WTC11 (cell line): ENCODE measurements at regions not wholly inside any gene's neighbourhood (a gene's known extent, or its start where the extent isn't known, plus 50 kb on each side); places are given as distances from the start of the nearest gene placed in this dataset.
"Not testable (repeated sequence)": the region's sequence is repeated elsewhere in the genome, so short reads cannot be mapped to it uniquely, and the experiment has no call there.

Source experiments
- ATAC-seq: fragments of 200-7000 bp; cut with Tn5 transposase; 2 replicates; pipeline ENCODE4 v1.10.0; 2021; ENCODE audit warnings: mild to moderate bottlenecking, moderate library complexity
- CTCF ChIA-PET: fragments of 300-600 bp; sonication (Branson Sonifier 250); formaldehyde crosslinking; loops from one replicate; lab custom pipeline; 2021; ENCODE audit warnings: antibody characterized with exemption; lab: Charles Lee
- POLR2A ChIA-PET: fragments of 350-600 bp; sonication (Branson Sonifier 250); formaldehyde crosslinking; loops from one replicate; lab custom pipeline; 2021; ENCODE audit warnings: antibody characterized with exemption; lab: Charles Lee
- DNase-seq: peaks from one replicate; pipeline ENCODE4 v3.0.0; 2021; ENCODE audit warnings: low spot score
- H3K27ac Mint-ChIP-seq: 2 replicates; pipeline ENCODE4 v1.8.0; 2021; ENCODE audit warnings: mixed read lengths
- H3K27me3 Mint-ChIP-seq: 2 replicates; pipeline ENCODE4 v1.8.0; 2021; ENCODE audit warnings: low read depth, mild to moderate bottlenecking, moderate library complexity, mixed read lengths
- H3K36me3 Mint-ChIP-seq: 2 replicates; pipeline ENCODE4 v1.8.0; 2021; ENCODE audit warnings: mixed read lengths
- H3K4me1 Mint-ChIP-seq: 2 replicates; pipeline ENCODE4 v1.8.0; 2022; ENCODE audit warnings: mixed read lengths
- H3K4me3 Mint-ChIP-seq: 2 replicates; pipeline ENCODE4 v1.8.0; 2021; ENCODE audit warnings: mild to moderate bottlenecking, moderate library complexity, mixed read lengths
- H3K9me3 Mint-ChIP-seq: 2 replicates; pipeline ENCODE4 v1.8.0; 2021; ENCODE audit warnings: mixed read lengths
- E2F5 ChIP-seq: sonication (generic); formaldehyde crosslinking; IDR thresholded peaks from 2 replicates; pipeline ENCODE4 v1.8.1; 2022; ENCODE audit warnings: mild to moderate bottlenecking, moderate library complexity, missing genetic modification reagents
- FOXK1 ChIP-seq: sonication (generic); formaldehyde crosslinking; IDR thresholded peaks from 2 replicates; pipeline ENCODE4 v1.8.0; 2022; ENCODE audit warnings: mild to moderate bottlenecking, moderate library complexity, missing genetic modification reagents
- FOXP1 ChIP-seq: sonication (generic); formaldehyde crosslinking; IDR thresholded peaks from 2 replicates; pipeline ENCODE4 v1.8.0; 2022; ENCODE audit warnings: missing genetic modification reagents, mild to moderate bottlenecking, moderate library complexity, borderline replicate concordance
- FOXP4 ChIP-seq: sonication (generic); formaldehyde crosslinking; IDR thresholded peaks from 2 replicates; pipeline ENCODE4 v1.8.0; 2022; ENCODE audit warnings: mild to moderate bottlenecking, missing genetic modification reagents
- JAZF1 ChIP-seq: fragments of 250-450 bp; sonication (Bioruptor Pico); IDR thresholded peaks from 2 replicates; pipeline ENCODE4 v1.9.0; 2021; ENCODE audit warnings: moderate library complexity, mild to moderate bottlenecking, inconsistent platforms
- MAX ChIP-seq: sonication (generic); formaldehyde crosslinking; IDR thresholded peaks from 2 replicates; pipeline ENCODE4 v1.8.0; 2022; ENCODE audit warnings: mild to moderate bottlenecking, missing genetic modification reagents
- NR2C2 ChIP-seq: sonication (generic); formaldehyde crosslinking; IDR thresholded peaks from 2 replicates; pipeline ENCODE4 v1.8.0; 2022; ENCODE audit warnings: mild to moderate bottlenecking, missing genetic modification reagents
- NR3C1 ChIP-seq: sonication (generic); formaldehyde crosslinking; conservative IDR thresholded peaks from 2 replicates; pipeline ENCODE4 v1.8.1; 2023; ENCODE audit warnings: low read depth, mild to moderate bottlenecking, missing genetic modification reagents
- TEAD4 ChIP-seq: sonication (generic); formaldehyde crosslinking; IDR thresholded peaks from 2 replicates; pipeline ENCODE4 v1.8.0; 2022; ENCODE audit warnings: mild to moderate bottlenecking, missing genetic modification reagents
- USF1 ChIP-seq: sonication (generic); formaldehyde crosslinking; IDR thresholded peaks from 2 replicates; pipeline ENCODE4 v1.8.0; 2022; ENCODE audit warnings: mild to moderate bottlenecking, missing genetic modification reagents
- ZNF232 ChIP-seq: sonication (generic); formaldehyde crosslinking; IDR thresholded peaks from 2 replicates; pipeline ENCODE4 v1.8.0; 2022; ENCODE audit warnings: mild to moderate bottlenecking, missing genetic modification reagents
- ZNF416 ChIP-seq: fragments of 250-450 bp; sonication (Bioruptor Pico); IDR thresholded peaks from 2 replicates; pipeline ENCODE4 v1.9.0; 2021; ENCODE audit warnings: mild to moderate bottlenecking, inconsistent platforms
- TF ChIP-seq, protein P1 (sequence below): fragments of 250-450 bp; sonication (Bioruptor Pico); IDR thresholded peaks from 2 replicates; pipeline ENCODE4 v1.9.0; 2021; ENCODE audit warnings: mild to moderate bottlenecking
- TF ChIP-seq, protein P2 (sequence below): sonication (generic); formaldehyde crosslinking; IDR thresholded peaks from 2 replicates; pipeline ENCODE4 v1.8.1; 2023; ENCODE audit warnings: mild to moderate bottlenecking, missing genetic modification reagents, moderate library complexity
- TF ChIP-seq, protein P3 (sequence below): sonication (generic); formaldehyde crosslinking; IDR thresholded peaks from 2 replicates; pipeline ENCODE4 v1.8.1; 2022; ENCODE audit warnings: mild to moderate bottlenecking, missing genetic modification reagents, moderate library complexity, borderline replicate concordance
- TF ChIP-seq, protein P4 (sequence below): fragments of 250-450 bp; sonication (Bioruptor Pico); conservative IDR thresholded peaks from 2 replicates; pipeline ENCODE4 v1.9.0; 2021; ENCODE audit warnings: mild to moderate bottlenecking

DNA sequence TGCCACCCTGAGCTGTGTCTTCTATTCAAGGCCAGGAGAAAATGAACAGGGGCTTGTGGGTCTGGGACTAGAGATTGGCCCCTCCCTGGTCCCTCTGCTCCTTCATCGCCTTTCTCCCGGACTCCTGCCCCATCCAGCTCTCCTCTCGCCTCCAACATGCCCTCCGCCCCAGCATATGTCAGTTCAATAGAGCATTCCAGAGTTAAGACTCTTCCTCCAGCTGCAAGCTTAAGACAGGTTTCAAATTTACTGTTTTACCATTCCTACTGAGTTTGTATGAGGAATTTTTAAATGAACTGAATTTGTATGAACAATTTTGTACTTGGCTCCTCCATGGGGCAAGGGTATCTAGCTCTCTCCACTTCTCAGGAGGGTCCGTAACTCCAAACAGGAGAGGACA is 195.6 kb downstream of the TBC1D2B start:
- H3K36me3 Mint-ChIP-seq = no peaks in the 10 kb centered on the region
- no peaks in the 10 kb centered on the region for H3K9me3 Mint-ChIP-seq
- H3K27ac Mint-ChIP-seq = no peak overlapping the region
- no peaks in the 10 kb centered on the region for H3K27me3 Mint-ChIP-seq
- TF ChIP-seq, protein P1, sequence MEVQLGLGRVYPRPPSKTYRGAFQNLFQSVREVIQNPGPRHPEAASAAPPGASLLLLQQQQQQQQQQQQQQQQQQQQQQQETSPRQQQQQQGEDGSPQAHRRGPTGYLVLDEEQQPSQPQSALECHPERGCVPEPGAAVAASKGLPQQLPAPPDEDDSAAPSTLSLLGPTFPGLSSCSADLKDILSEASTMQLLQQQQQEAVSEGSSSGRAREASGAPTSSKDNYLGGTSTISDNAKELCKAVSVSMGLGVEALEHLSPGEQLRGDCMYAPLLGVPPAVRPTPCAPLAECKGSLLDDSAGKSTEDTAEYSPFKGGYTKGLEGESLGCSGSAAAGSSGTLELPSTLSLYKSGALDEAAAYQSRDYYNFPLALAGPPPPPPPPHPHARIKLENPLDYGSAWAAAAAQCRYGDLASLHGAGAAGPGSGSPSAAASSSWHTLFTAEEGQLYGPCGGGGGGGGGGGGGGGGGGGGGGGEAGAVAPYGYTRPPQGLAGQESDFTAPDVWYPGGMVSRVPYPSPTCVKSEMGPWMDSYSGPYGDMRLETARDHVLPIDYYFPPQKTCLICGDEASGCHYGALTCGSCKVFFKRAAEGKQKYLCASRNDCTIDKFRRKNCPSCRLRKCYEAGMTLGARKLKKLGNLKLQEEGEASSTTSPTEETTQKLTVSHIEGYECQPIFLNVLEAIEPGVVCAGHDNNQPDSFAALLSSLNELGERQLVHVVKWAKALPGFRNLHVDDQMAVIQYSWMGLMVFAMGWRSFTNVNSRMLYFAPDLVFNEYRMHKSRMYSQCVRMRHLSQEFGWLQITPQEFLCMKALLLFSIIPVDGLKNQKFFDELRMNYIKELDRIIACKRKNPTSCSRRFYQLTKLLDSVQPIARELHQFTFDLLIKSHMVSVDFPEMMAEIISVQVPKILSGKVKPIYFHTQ (CRISPR knock-in tag) = no peak
- TF ChIP-seq JAZF1 (CRISPR knock-in tag) = no peak
- POLR2A ChIA-PET = no interaction called here
- no peak for ATAC-seq
- CTCF ChIA-PET = interaction anchor here (0.6 to 1.8 kb wide), 6 partner anchors 11 to 251 kb away, joined by 3 to 5 read pairs (median 4); no protein-coding TSS in a partner anchor
- H3K4me3 Mint-ChIP-seq = no peak overlapping the region
- DNase-seq = no peak
- H3K4me1 Mint-ChIP-seq = no peaks in the 10 kb centered on the region

DNA sequence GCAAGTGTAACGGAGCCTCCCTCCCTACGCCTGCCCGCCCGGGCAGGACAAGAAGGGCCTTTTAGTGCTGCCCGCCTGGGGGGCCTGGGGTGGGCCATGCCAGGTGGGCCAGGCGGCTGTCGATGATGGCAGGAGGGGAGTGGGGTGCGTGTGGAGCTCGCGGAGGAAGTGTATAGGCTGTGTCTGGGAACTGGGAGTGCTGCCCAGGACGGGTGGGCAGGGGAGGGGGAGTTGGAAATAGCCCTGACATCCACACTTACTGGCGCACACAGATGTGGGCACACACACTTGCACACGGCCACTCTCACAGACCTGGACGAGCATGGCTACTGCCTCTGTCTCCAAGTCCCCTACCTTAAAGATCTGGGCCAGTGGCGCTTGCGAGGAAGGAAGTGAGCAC is 196.0 kb downstream of the TBC1D2B start:
- H3K4me3 Mint-ChIP-seq, H3K4me1 Mint-ChIP-seq, POLR2A ChIA-PET, DNase-seq, H3K27me3 Mint-ChIP-seq, H3K36me3 Mint-ChIP-seq, ATAC-seq, H3K9me3 Mint-ChIP-seq, H3K27ac Mint-ChIP-seq: not testable (repeated sequence)
- CTCF ChIA-PET = interaction anchor here (1.0 to 1.8 kb wide), 5 partner anchors 11 to 226 kb away, joined by 3 to 5 read pairs (median 4); no protein-coding TSS in a partner anchor

- H3K36me3 Mint-ChIP-seq, H3K27me3 Mint-ChIP-seq, H3K4me1 Mint-ChIP-seq, H3K27ac Mint-ChIP-seq, DNase-seq, H3K4me3 Mint-ChIP-seq, ATAC-seq, POLR2A ChIA-PET, H3K9me3 Mint-ChIP-seq: not testable (repeated sequence)
- CTCF ChIA-PET = interaction anchor here (0.6 kb wide), 1 partner anchor 107 kb away, joined by 3 read pairs; no protein-coding TSS in a partner anchor
These were observed 198.0 kb downstream of the TBC1D2B start for GRCh38 chr15:77879466-77879865.

GRCh38 chr15:77877869-77878577 is 199.5 kb downstream of the TBC1D2B start:
- Mint-ChIP-seq H3K27ac (no peak overlapping the region), H3K27me3 (no peaks in the 10 kb centered on the region), H3K36me3 (no peaks in the 10 kb centered on the region), H3K4me1 (no peaks in the 10 kb centered on the region), H3K4me3 (no peak overlapping the region), H3K9me3 (no peaks in the 10 kb centered on the region)
- POLR2A ChIA-PET = no interaction called here
- CTCF ChIA-PET = interaction anchor here (0.6 to 1.0 kb wide), 3 partner anchors 57 to 245 kb away, joined by 3 read pairs; no protein-coding TSS in a partner anchor
- no peak for DNase-seq
- no peak for ATAC-seq
- TF ChIP-seq E2F5 (no peak), MAX (CRISPR knock-in tag) (no peak), FOXP4 (CRISPR knock-in tag) (no peak), FOXK1 (no peak), ZNF232 (CRISPR knock-in tag) (no peak), USF1 (CRISPR knock-in tag) (no peak), TEAD4 (no peak), NR2C2 (CRISPR knock-in tag) (no peak), JAZF1 (CRISPR knock-in tag) (no peak), FOXP1 (CRISPR knock-in tag) (no peak), NR3C1 (CRISPR knock-in tag) (no peak), ZNF416 (CRISPR knock-in tag) (no peak)
- TF ChIP-seq, protein P2, sequence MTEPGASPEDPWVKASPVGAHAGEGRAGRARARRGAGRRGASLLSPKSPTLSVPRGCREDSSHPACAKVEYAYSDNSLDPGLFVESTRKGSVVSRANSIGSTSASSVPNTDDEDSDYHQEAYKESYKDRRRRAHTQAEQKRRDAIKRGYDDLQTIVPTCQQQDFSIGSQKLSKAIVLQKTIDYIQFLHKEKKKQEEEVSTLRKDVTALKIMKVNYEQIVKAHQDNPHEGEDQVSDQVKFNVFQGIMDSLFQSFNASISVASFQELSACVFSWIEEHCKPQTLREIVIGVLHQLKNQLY = no peak
- TF ChIP-seq, protein P3, sequence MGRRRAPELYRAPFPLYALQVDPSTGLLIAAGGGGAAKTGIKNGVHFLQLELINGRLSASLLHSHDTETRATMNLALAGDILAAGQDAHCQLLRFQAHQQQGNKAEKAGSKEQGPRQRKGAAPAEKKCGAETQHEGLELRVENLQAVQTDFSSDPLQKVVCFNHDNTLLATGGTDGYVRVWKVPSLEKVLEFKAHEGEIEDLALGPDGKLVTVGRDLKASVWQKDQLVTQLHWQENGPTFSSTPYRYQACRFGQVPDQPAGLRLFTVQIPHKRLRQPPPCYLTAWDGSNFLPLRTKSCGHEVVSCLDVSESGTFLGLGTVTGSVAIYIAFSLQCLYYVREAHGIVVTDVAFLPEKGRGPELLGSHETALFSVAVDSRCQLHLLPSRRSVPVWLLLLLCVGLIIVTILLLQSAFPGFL (CRISPR knock-in tag) = no peak
- TF ChIP-seq, protein P4, sequence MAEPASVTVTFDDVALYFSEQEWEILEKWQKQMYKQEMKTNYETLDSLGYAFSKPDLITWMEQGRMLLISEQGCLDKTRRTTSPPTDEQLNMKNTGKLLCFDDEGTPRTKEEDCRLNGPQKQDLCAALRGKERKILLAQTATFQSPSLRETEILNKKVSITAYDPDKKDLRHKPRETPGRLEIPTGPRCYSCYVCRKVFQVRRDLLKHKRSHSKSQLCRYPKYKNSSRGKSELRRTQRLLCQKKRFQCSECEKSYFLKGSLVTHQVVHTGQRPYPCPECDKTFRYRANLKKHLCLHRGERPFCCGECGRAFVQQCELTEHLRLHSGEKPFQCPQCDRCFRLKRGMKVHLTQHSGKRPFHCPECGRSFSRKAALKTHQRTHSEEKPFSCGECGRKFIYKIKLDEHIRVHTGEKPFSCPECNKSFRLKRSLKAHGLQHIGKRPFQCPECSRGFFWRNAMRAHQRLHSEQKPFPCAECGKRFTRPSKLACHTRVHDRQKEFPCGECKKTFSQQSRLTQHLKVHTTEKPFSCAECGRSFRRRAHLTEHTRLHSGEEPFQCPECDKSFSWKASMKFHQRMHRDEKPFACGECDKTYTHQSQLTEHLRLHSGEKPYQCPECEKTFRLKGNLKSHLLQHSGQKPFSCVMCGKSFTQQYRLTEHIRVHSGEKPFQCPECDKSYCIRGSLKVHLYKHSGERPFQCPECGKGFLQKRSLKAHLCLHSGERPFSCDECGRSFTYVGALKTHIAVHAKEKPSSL (CRISPR knock-in tag) = no peak
